ENCODE measurements at regions not wholly inside any gene's neighbourhood (a gene's known extent, or its start where the extent isn't known, plus 50 kb on each side); places are given as distances from the start of the nearest gene placed in this dataset.

- H3K27me3 ChIP-seq (replicated peaks in 1 of 2; ENCODE audit: control insufficient read depth in 2 of 2, extremely low read depth in 1 of 2, insufficient read depth in 2 of 2, low read length in 1 of 2): no peaks in the 10 kb centered on the region
- H3K9me3 ChIP-seq: no peaks in the 10 kb centered on the region
- H3K4me3 Mint-ChIP-seq: no peak overlapping the region
- ChIA-PET POLR2A (no interaction called here), CTCF (no interaction called here)
- H3K4me1 ChIP-seq (ENCODE audit: control insufficient read depth in 1 of 2, extremely low read depth in 1 of 2, insufficient read depth in 2 of 2, low read length in 2 of 2): no peaks in the 10 kb centered on the region
- H3K27ac ChIP-seq (ENCODE audit: low read length): no peak overlapping the region
- no peak overlapping the region for H3K4me3 ChIP-seq (ENCODE audit: control insufficient read depth in 1 of 2, extremely low read depth in 1 of 2, low read length in 1 of 2)
- H3K27me3 Mint-ChIP-seq: peaks cover 0 to 5% of the 10 kb centered on the region in 2 donors
- WGBS (ENCODE audit: insufficient coverage): 94% methylated on average over 14 of the region's 15 CpGs
- no peaks in the 10 kb centered on the region for H3K4me1 Mint-ChIP-seq
- no peaks in the 10 kb centered on the region for H3K9me3 Mint-ChIP-seq
- H3K36me3 Mint-ChIP-seq: no peaks in the 10 kb centered on the region
- ATAC-seq (replicated peaks in 1 of 4) (no peak), DNase-seq (no peak)
- H3K36me3 ChIP-seq (ENCODE audit: control insufficient read depth in 2 of 2, extremely low read depth in 1 of 2, insufficient read depth in 1 of 2, low read length in 1 of 2): no peaks in the 10 kb centered on the region
- H3K27ac Mint-ChIP-seq: no peak overlapping the region
Observed at GRCh38 chr2:2859164-2859563, 518.5 kb downstream of the EIPR1 start.

- WGBS (ENCODE audit: insufficient coverage): 100% methylated on average over 1 of the region's 3 CpGs
- ChIA-PET POLR2A (no interaction called here), CTCF (no interaction called here)
- Mint-ChIP-seq H3K27ac (no peak overlapping the region), H3K4me3 (no peak overlapping the region), H3K9me3 (no peaks in the 10 kb centered on the region), H3K36me3 (no peaks in the 10 kb centered on the region), H3K4me1 (no peaks in the 10 kb centered on the region), H3K27me3 (peaks cover 0 to 5% of the 10 kb centered on the region in 2 donors)
- Histone ChIP-seq H3K4me1 (ENCODE audit: control insufficient read depth in 1 of 2, extremely low read depth in 1 of 2, insufficient read depth in 2 of 2, low read length in 2 of 2) (no peaks in the 10 kb centered on the region), H3K27ac (ENCODE audit: low read length) (no peak overlapping the region), H3K9me3 (no peaks in the 10 kb centered on the region), H3K27me3 (replicated peaks in 1 of 2; ENCODE audit: control insufficient read depth in 2 of 2, extremely low read depth in 1 of 2, insufficient read depth in 2 of 2, low read length in 1 of 2) (peaks cover 0 to 2% of the 10 kb centered on the region in 2 experiments), H3K4me3 (ENCODE audit: control insufficient read depth in 1 of 2, extremely low read depth in 1 of 2, low read length in 1 of 2) (no peak overlapping the region), H3K36me3 (ENCODE audit: control insufficient read depth in 2 of 2, extremely low read depth in 1 of 2, insufficient read depth in 1 of 2, low read length in 1 of 2) (no peaks in the 10 kb centered on the region)
- DNase-seq (no peak), ATAC-seq (replicated peaks in 1 of 4) (no peak)
Observed at GRCh38 chr2:2856723-2857415, 520.7 kb downstream of the EIPR1 start.

GRCh38 chr2:2855297-2855696 is 522.3 kb downstream of the EIPR1 start:
- WGBS (ENCODE audit: insufficient coverage): 78% methylated on average over 5 of the region's 5 CpGs
- ChIA-PET CTCF (no interaction called here), POLR2A (no interaction called here)
- ATAC-seq (replicated peaks in 1 of 4): no peak
- no peaks in the 10 kb centered on the region for H3K4me1 ChIP-seq (ENCODE audit: control insufficient read depth in 1 of 2, extremely low read depth in 1 of 2, insufficient read depth in 2 of 2, low read length in 2 of 2)
- no peak overlapping the region for H3K4me3 Mint-ChIP-seq
- H3K4me1 Mint-ChIP-seq: no peaks in the 10 kb centered on the region
- no peak overlapping the region for H3K27ac ChIP-seq (ENCODE audit: low read length)
- H3K27me3 Mint-ChIP-seq: peaks cover 0 to 5% of the 10 kb centered on the region in 2 donors
- no peaks in the 10 kb centered on the region for H3K9me3 Mint-ChIP-seq
- no peak overlapping the region for H3K4me3 ChIP-seq (ENCODE audit: control insufficient read depth in 1 of 2, extremely low read depth in 1 of 2, low read length in 1 of 2)
- H3K27ac Mint-ChIP-seq: no peak overlapping the region
- H3K9me3 ChIP-seq: no peaks in the 10 kb centered on the region
- no peak for DNase-seq
- H3K36me3 ChIP-seq (ENCODE audit: control insufficient read depth in 2 of 2, extremely low read depth in 1 of 2, insufficient read depth in 1 of 2, low read length in 1 of 2): no peaks in the 10 kb centered on the region
- H3K27me3 ChIP-seq (replicated peaks in 1 of 2; ENCODE audit: control insufficient read depth in 2 of 2, extremely low read depth in 1 of 2, insufficient read depth in 2 of 2, low read length in 1 of 2): peaks cover 0 to 2% of the 10 kb centered on the region in 2 experiments
- no peaks in the 10 kb centered on the region for H3K36me3 Mint-ChIP-seq

- ATAC-seq (replicated peaks in 1 of 4): no peak
- no peak overlapping the region for H3K27ac ChIP-seq (ENCODE audit: low read length)
- H3K36me3 ChIP-seq (ENCODE audit: control insufficient read depth in 2 of 2, extremely low read depth in 1 of 2, insufficient read depth in 1 of 2, low read length in 1 of 2): no peaks in the 10 kb centered on the region
- H3K4me3 ChIP-seq (ENCODE audit: control insufficient read depth in 1 of 2, extremely low read depth in 1 of 2, low read length in 1 of 2): no peak overlapping the region
- Mint-ChIP-seq H3K9me3 (no peaks in the 10 kb centered on the region), H3K4me3 (no peak overlapping the region), H3K36me3 (no peaks in the 10 kb centered on the region), H3K4me1 (no peaks in the 10 kb centered on the region), H3K27me3 (peaks cover 0 to 5% of the 10 kb centered on the region in 2 donors), H3K27ac (no peak overlapping the region)
- ChIA-PET POLR2A (no interaction called here), CTCF (interaction anchor here in 1 of 2 donors (0.6 kb wide), 1 partner anchor 91 kb away, joined by 3 read pairs; no protein-coding TSS in a partner anchor)
- H3K4me1 ChIP-seq (ENCODE audit: control insufficient read depth in 1 of 2, extremely low read depth in 1 of 2, insufficient read depth in 2 of 2, low read length in 2 of 2): no peaks in the 10 kb centered on the region
- no peaks in the 10 kb centered on the region for H3K9me3 ChIP-seq
- no peak for DNase-seq
- H3K27me3 ChIP-seq (replicated peaks in 1 of 2; ENCODE audit: control insufficient read depth in 2 of 2, extremely low read depth in 1 of 2, insufficient read depth in 2 of 2, low read length in 1 of 2): peaks cover 0 to 9% of the 10 kb centered on the region in 2 experiments
- WGBS (ENCODE audit: insufficient coverage): 100% methylated on average over 1 of the region's 2 CpGs
Observed at GRCh38 chr2:2853346-2853745, 522.3 kb upstream of the MYT1L start.

GRCh38 chr2:2851806-2852777 is 521.0 kb upstream of the MYT1L start:
- 93% methylated on average over 23 of the region's 24 CpGs for WGBS (ENCODE audit: insufficient coverage)
- H3K4me3 Mint-ChIP-seq: no peak overlapping the region
- no peak overlapping the region for H3K4me3 ChIP-seq (ENCODE audit: control insufficient read depth in 1 of 2, extremely low read depth in 1 of 2, low read length in 1 of 2)
- H3K27ac ChIP-seq (ENCODE audit: low read length): no peak overlapping the region
- H3K27ac Mint-ChIP-seq: no peak overlapping the region
- no peaks in the 10 kb centered on the region for H3K4me1 ChIP-seq (ENCODE audit: control insufficient read depth in 1 of 2, extremely low read depth in 1 of 2, insufficient read depth in 2 of 2, low read length in 2 of 2)
- peaks cover 0 to 9% of the 10 kb centered on the region in 2 experiments for H3K27me3 ChIP-seq (replicated peaks in 1 of 2; ENCODE audit: control insufficient read depth in 2 of 2, extremely low read depth in 1 of 2, insufficient read depth in 2 of 2, low read length in 1 of 2)
- no peaks in the 10 kb centered on the region for H3K4me1 Mint-ChIP-seq
- peaks cover 0 to 5% of the 10 kb centered on the region in 2 donors for H3K27me3 Mint-ChIP-seq
- ChIA-PET CTCF (no interaction called here), POLR2A (no interaction called here)
- H3K36me3 Mint-ChIP-seq: no peaks in the 10 kb centered on the region
- DNase-seq (no peak), ATAC-seq (replicated peaks in 1 of 4) (no peak)
- H3K36me3 ChIP-seq (ENCODE audit: control insufficient read depth in 2 of 2, extremely low read depth in 1 of 2, insufficient read depth in 1 of 2, low read length in 1 of 2): no peaks in the 10 kb centered on the region
- no peaks in the 10 kb centered on the region for H3K9me3 ChIP-seq
- no peaks in the 10 kb centered on the region for H3K9me3 Mint-ChIP-seq

GRCh38 chr2:2851316-2851715 is 520.2 kb upstream of the MYT1L start:
- Histone ChIP-seq H3K4me3 (ENCODE audit: control insufficient read depth in 1 of 2, extremely low read depth in 1 of 2, low read length in 1 of 2) (no peak overlapping the region), H3K9me3 (no peaks in the 10 kb centered on the region), H3K27me3 (replicated peaks in 1 of 2; ENCODE audit: control insufficient read depth in 2 of 2, extremely low read depth in 1 of 2, insufficient read depth in 2 of 2, low read length in 1 of 2) (peaks cover 0 to 9% of the 10 kb centered on the region in 2 experiments), H3K27ac (ENCODE audit: low read length) (no peak overlapping the region), H3K4me1 (ENCODE audit: control insufficient read depth in 1 of 2, extremely low read depth in 1 of 2, insufficient read depth in 2 of 2, low read length in 2 of 2) (no peaks in the 10 kb centered on the region), H3K36me3 (ENCODE audit: control insufficient read depth in 2 of 2, extremely low read depth in 1 of 2, insufficient read depth in 1 of 2, low read length in 1 of 2) (no peaks in the 10 kb centered on the region)
- no peak overlapping the region for H3K27ac Mint-ChIP-seq
- no peak for DNase-seq
- no peak overlapping the region for H3K4me3 Mint-ChIP-seq
- H3K4me1 Mint-ChIP-seq: no peaks in the 10 kb centered on the region
- no peaks in the 10 kb centered on the region for H3K36me3 Mint-ChIP-seq
- peaks cover 0 to 5% of the 10 kb centered on the region in 2 donors for H3K27me3 Mint-ChIP-seq
- no peak for ATAC-seq (replicated peaks in 1 of 4)
- CTCF ChIA-PET: no interaction called here
- 95% methylated on average over 8 of the region's 9 CpGs for WGBS (ENCODE audit: insufficient coverage)
- H3K9me3 Mint-ChIP-seq: no peaks in the 10 kb centered on the region
- POLR2A ChIA-PET: no interaction called here

Measured in T-cell (primary cell).